Body of pancreas (tissue), 4 donors: ENCODE measurements at regions not wholly inside any gene's neighbourhood (a gene's known extent, or its start where the extent isn't known, plus 50 kb on each side); places are given as distances from the start of the nearest gene placed in this dataset.

Experiments used
- ATAC-seq: fragments of 150-250 bp; one replicate; pipeline ENCODE4 v1.9.1; 2016
- DNase-seq, 4 donors: peaks; one replicate each; pipeline ENCODE4 v3.0.0-alpha.2; 2019
- H3K27ac ChIP-seq, 4 donors: fragments of 200-600 bp; sonication (generic); 1 replicate in 3 of 4; 2 replicates in 1 of 4; pipeline versions ENCODE4 v1.5.1 to v1.6.1; 2016 to 2019; ENCODE audit warnings: mild to moderate bottlenecking in 1 of 4, mixed read lengths in 1 of 4, moderate library complexity in 1 of 4
- H3K27me3 ChIP-seq, 2 donors: fragments of 200-600 bp; sonication (generic); one replicate each; pipeline ENCODE4 v1.6.0; 2016; ENCODE audit warnings: mild to moderate bottlenecking in 1 of 2
- H3K36me3 ChIP-seq, 2 donors: fragments of 200-600 bp; sonication (generic); replicated peaks in 1 of 2; 2 replicates each; pipeline ENCODE4 v1.5.1; 2016; ENCODE audit warnings: low read depth in 2 of 2; ENCODE audit not compliant: insufficient read depth in 1 of 2
- H3K4me1 ChIP-seq: fragments of 200-600 bp; sonication (generic); one replicate; pipeline ENCODE4 v1.6.0; 2016
- H3K4me3 ChIP-seq, 2 donors: fragments of 200-600 bp; sonication (generic); 1 replicate in 1 of 2; 2 replicates in 1 of 2; pipeline ENCODE4 v1.5.1; 2016 to 2019
- H3K9me3 ChIP-seq, 3 donors: fragments of 200-600 bp; sonication (generic); 1 replicate in 2 of 3; 2 replicates in 1 of 3; pipeline ENCODE4 v1.5.1; 2016
- POLR2A ChIP-seq, 3 donors: fragments of 450-650 bp; IDR thresholded peaks; one replicate each; pipeline ENCODE4 v1.6.1; 2016; ENCODE audit warnings: antibody characterized with exemption in 3 of 3, mild to moderate bottlenecking in 2 of 3
- WGBS, 2 donors: methylation state at CpG; one replicate each; pipeline ENCODE4 v1.1.5; 2017; 5-methylcytosine and 5-hydroxymethylcytosine counted together
- intact Hi-C: fragments of 100-400 bp; cut with DNase I; formaldehyde crosslinking; loops from one replicate; pipeline ENCODE4 v1.15.1; 2023
- TF ChIP-seq, protein P1 (sequence below), 7 experiments: fragments of 450-650 bp in 4 of 7; fragments of 200-600 bp in 3 of 7; sonication (generic) in 3 of 7; IDR thresholded peaks; one replicate each; pipeline ENCODE4 v1.5.1; 2016 to 2019; ENCODE audit warnings: antibody characterized with exemption in 7 of 7

DNA sequence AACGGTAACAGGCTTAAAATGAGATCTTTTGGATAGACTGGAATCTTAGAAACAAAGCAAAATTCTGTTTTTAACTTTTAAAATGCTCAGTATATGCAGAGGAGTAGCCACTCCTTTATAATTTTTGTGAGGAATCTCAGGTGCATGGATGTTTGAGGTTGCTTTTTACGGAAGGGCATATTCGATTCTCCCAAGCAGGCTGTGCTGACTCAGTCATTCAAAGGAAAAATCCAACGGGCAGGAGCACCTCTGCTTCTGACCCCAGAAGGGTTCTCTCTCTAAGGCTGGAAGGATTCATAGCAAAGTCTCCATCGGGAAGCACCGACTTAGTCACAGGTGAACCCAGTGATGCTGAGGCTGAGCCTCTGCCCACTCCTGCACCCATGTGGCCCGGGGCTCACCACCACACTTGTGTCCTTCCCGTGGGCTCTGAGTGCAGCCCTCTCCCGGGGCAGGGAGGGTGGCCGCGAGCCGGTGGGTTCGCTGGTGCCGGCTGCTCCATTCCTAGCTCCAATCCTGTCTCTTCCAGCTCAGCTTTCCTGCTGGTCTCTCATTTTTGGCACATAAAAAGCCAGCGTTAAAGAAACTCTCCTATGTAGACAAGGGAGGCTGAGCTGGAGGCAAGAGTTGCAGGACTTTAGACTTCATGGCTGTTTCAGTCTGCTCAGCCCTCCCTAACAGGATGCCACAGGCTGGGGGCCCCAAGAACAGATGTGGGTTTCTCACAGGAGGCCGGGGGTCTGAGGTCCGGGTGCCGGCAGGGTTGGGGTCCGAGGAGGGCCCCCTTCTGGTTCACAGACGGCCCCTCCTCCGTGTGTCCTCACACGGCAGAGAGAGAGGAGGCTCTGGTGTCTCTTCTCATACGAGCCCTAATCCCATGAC lies 135.6 kb upstream of the LPCAT1 start:
- TF ChIP-seq, protein P1, sequence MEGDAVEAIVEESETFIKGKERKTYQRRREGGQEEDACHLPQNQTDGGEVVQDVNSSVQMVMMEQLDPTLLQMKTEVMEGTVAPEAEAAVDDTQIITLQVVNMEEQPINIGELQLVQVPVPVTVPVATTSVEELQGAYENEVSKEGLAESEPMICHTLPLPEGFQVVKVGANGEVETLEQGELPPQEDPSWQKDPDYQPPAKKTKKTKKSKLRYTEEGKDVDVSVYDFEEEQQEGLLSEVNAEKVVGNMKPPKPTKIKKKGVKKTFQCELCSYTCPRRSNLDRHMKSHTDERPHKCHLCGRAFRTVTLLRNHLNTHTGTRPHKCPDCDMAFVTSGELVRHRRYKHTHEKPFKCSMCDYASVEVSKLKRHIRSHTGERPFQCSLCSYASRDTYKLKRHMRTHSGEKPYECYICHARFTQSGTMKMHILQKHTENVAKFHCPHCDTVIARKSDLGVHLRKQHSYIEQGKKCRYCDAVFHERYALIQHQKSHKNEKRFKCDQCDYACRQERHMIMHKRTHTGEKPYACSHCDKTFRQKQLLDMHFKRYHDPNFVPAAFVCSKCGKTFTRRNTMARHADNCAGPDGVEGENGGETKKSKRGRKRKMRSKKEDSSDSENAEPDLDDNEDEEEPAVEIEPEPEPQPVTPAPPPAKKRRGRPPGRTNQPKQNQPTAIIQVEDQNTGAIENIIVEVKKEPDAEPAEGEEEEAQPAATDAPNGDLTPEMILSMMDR (IDR thresholded peaks at IDR 0.05), result no peak
- TF ChIP-seq POLR2A (IDR thresholded peaks at IDR 0.05), result no peak
- ATAC-seq (no peak), DNase-seq (no peak)
- Histone ChIP-seq H3K4me3 (no peak overlapping the region), H3K4me1 (no peaks in the 10 kb centered on the region), H3K27ac (no peak overlapping the region), H3K36me3 (no peaks in the 10 kb centered on the region), H3K27me3 (no peaks in the 10 kb centered on the region), H3K9me3 (no peaks in the 10 kb centered on the region)
- intact Hi-C loops, result no loop called here
- WGBS, 2 donors, result 36 to 62% methylated on average over 13 to 23 of the region's 23 CpGs

GRCh38 chr5:1658665-1659064 lies 134.9 kb upstream of the LPCAT1 start:
- H3K27me3 ChIP-seq, result no peaks in the 10 kb centered on the region
- intact Hi-C loops, result no loop called here
- WGBS, 2 donors, result 55 to 72% methylated on average over 14 of the region's 14 CpGs
- H3K27ac ChIP-seq, result no peak overlapping the region
- H3K4me3 ChIP-seq, result no peak overlapping the region
- DNase-seq (no peak), ATAC-seq (no peak)
- H3K4me1 ChIP-seq, result no peaks in the 10 kb centered on the region
- no peaks in the 10 kb centered on the region for H3K9me3 ChIP-seq
- TF ChIP-seq POLR2A (IDR thresholded peaks at IDR 0.05), result no peak
- TF ChIP-seq, protein P1 (IDR thresholded peaks at IDR 0.05), result no peak
- H3K36me3 ChIP-seq, result no peaks in the 10 kb centered on the region

GRCh38 chr5:1657161-1657741 lies 133.5 kb upstream of the LPCAT1 start:
- Histone ChIP-seq H3K27ac (no peak overlapping the region), H3K9me3 (no peaks in the 10 kb centered on the region), H3K4me3 (no peak overlapping the region), H3K4me1 (peaks cover 4% of the 10 kb centered on the region), H3K27me3 (no peaks in the 10 kb centered on the region), H3K36me3 (no peaks in the 10 kb centered on the region)
- WGBS, 2 donors, result 57 to 62% methylated on average over 11 to 16 of the region's 16 CpGs
- DNase-seq (no peak), ATAC-seq (no peak)
- intact Hi-C loops, result no loop called here
- TF ChIP-seq, protein P1 (IDR thresholded peaks at IDR 0.05), result no peak
- no peak for TF ChIP-seq POLR2A (IDR thresholded peaks at IDR 0.05)

GRCh38 chr5:1656271-1656975 lies 132.7 kb upstream of the LPCAT1 start:
- no peaks in the 10 kb centered on the region for H3K36me3 ChIP-seq
- 76 to 81% methylated on average over 17 of the region's 17 CpGs for WGBS, 2 donors
- ATAC-seq, result no peak
- H3K27ac ChIP-seq, result no peak overlapping the region
- no peak overlapping the region for H3K4me3 ChIP-seq
- no peaks in the 10 kb centered on the region for H3K27me3 ChIP-seq
- intact Hi-C loops, result no loop called here
- no peak for TF ChIP-seq POLR2A (IDR thresholded peaks at IDR 0.05)
- TF ChIP-seq, protein P1 (IDR thresholded peaks at IDR 0.05), result no peak
- DNase-seq, result no peak
- H3K4me1 ChIP-seq, result peaks cover 4% of the 10 kb centered on the region
- H3K9me3 ChIP-seq, result no peaks in the 10 kb centered on the region
